H9 (cell line): ENCODE measurements at regions not wholly inside any gene's neighbourhood (a gene's known extent, or its start where the extent isn't known, plus 50 kb on each side); places are given as distances from the start of the nearest gene placed in this dataset.

ENCODE experiments used
- DNase-seq: peaks from one replicate; pipeline ENCODE4 v3.0.0-alpha.2; 2017
- H2AFZ ChIP-seq: one replicate; pipeline ENCODE4 v1.6.1; 2013; ENCODE audit warnings: mild to moderate bottlenecking, low read length, control low read depth, moderate library complexity
- H2AK5ac ChIP-seq: 2 replicates; pipeline ENCODE4 v1.6.1; 2013; ENCODE audit warnings: low read length, control low read depth, mixed read lengths; ENCODE audit not compliant: insufficient read length
- H2BK120ac ChIP-seq: one replicate; pipeline ENCODE4 v1.6.1; 2013; ENCODE audit warnings: low read depth, mild to moderate bottlenecking, low read length, control low read depth, inconsistent platforms; ENCODE audit not compliant: poor library complexity, severe bottlenecking
- H2BK12ac ChIP-seq: 2 replicates; pipeline ENCODE4 v1.6.1; 2013; ENCODE audit warnings: low read length, control low read depth, mixed read lengths, low read depth; ENCODE audit not compliant: insufficient read length
- H2BK15ac ChIP-seq: 2 replicates; pipeline ENCODE4 v1.6.1; 2013; ENCODE audit warnings: low read depth, low read length, control low read depth
- H2BK20ac ChIP-seq: one replicate; pipeline ENCODE4 v1.6.1; 2013; ENCODE audit warnings: low read depth, mild to moderate bottlenecking, low read length, control low read depth, inconsistent platforms; ENCODE audit not compliant: poor library complexity, severe bottlenecking
- H2BK5ac ChIP-seq: 2 replicates; pipeline ENCODE4 v1.6.1; 2013; ENCODE audit warnings: low read length, control low read depth, mixed read lengths; ENCODE audit not compliant: insufficient read length
- H3K14ac ChIP-seq: 2 replicates; pipeline ENCODE4 v1.6.1; 2013; ENCODE audit warnings: low read length, control low read depth; ENCODE audit not compliant: insufficient read depth
- H3K18ac ChIP-seq: 2 replicates; pipeline ENCODE4 v1.6.1; 2013; ENCODE audit warnings: low read depth, mild to moderate bottlenecking, mixed read lengths, low read length, control low read depth; ENCODE audit not compliant: insufficient read length
- H3K23ac ChIP-seq: 2 replicates; pipeline ENCODE4 v1.6.1; 2013; ENCODE audit warnings: low read length, control low read depth, mixed read lengths, low read depth; ENCODE audit not compliant: insufficient read length
- H3K23me2 ChIP-seq: 2 replicates; pipeline ENCODE4 v1.6.1; 2013; ENCODE audit warnings: low read depth, mild to moderate bottlenecking, mixed read lengths, low read length, control low read depth; ENCODE audit not compliant: insufficient read length, poor library complexity, severe bottlenecking
- H3K27ac ChIP-seq: 2 replicates; pipeline ENCODE4 v1.5.1; 2013; ENCODE audit warnings: low read length, control low read depth, mixed read lengths, low read depth; ENCODE audit not compliant: insufficient read length
- H3K27me3 ChIP-seq: 2 replicates; pipeline ENCODE4 v1.6.1; 2013; ENCODE audit warnings: low read length, control low read depth, inconsistent platforms; ENCODE audit not compliant: insufficient read depth
- H3K4ac ChIP-seq: 2 replicates; pipeline ENCODE4 v1.6.1; 2013; ENCODE audit warnings: low read depth, mild to moderate bottlenecking, control low read depth, inconsistent platforms, low read length, moderate library complexity
- H3K4me1 ChIP-seq: 2 replicates; pipeline ENCODE4 v1.6.1; 2013; ENCODE audit warnings: low read length, control low read depth, inconsistent platforms; ENCODE audit not compliant: insufficient read depth
- H3K4me2 ChIP-seq: 2 replicates; pipeline ENCODE4 v1.6.1; 2013; ENCODE audit warnings: low read length, control low read depth, mixed read lengths; ENCODE audit not compliant: insufficient read length, insufficient read depth
- H3K56ac ChIP-seq: 2 replicates; pipeline ENCODE4 v1.6.1; 2013; ENCODE audit warnings: low read depth, mild to moderate bottlenecking, mixed read lengths, low read length, control low read depth; ENCODE audit not compliant: insufficient read length
- H3K79me1 ChIP-seq: 2 replicates; pipeline ENCODE4 v1.6.1; 2013; ENCODE audit warnings: low read depth, mild to moderate bottlenecking, moderate library complexity, low read length, control low read depth, inconsistent platforms; ENCODE audit not compliant: insufficient read depth, poor library complexity, severe bottlenecking
- H3K79me2 ChIP-seq: 2 replicates; pipeline ENCODE4 v1.6.1; 2013; ENCODE audit warnings: low read length, control low read depth, inconsistent platforms; ENCODE audit not compliant: insufficient read depth
- H3K9ac ChIP-seq: 2 replicates; pipeline ENCODE4 v1.6.1; 2013; ENCODE audit warnings: low read length, control low read depth, mixed read lengths; ENCODE audit not compliant: insufficient read length; ENCODE audit errors: extremely low read depth
- H3K9me3 ChIP-seq: one replicate; pipeline ENCODE4 v1.6.1; 2013; ENCODE audit warnings: low read depth, low read length, inconsistent platforms; ENCODE audit not compliant: control insufficient read depth
- H3T11ph ChIP-seq: one replicate; pipeline ENCODE4 v1.6.1; 2013; ENCODE audit warnings: mild to moderate bottlenecking, low read length, control low read depth, inconsistent platforms
- H4K20me1 ChIP-seq: one replicate; pipeline ENCODE4 v1.6.1; 2013; ENCODE audit not compliant: control insufficient read depth, insufficient read length, insufficient read depth
- H4K5ac ChIP-seq: 2 replicates; pipeline ENCODE4 v1.6.1; 2013; ENCODE audit warnings: low read depth, mild to moderate bottlenecking, mixed read lengths, low read length, control low read depth; ENCODE audit not compliant: insufficient read length
- H4K8ac ChIP-seq: replicated peaks from 2 replicates; pipeline ENCODE4 v1.6.1; 2013; ENCODE audit warnings: low read length, control low read depth, mixed read lengths, low read depth; ENCODE audit not compliant: insufficient read length
- H4K91ac ChIP-seq: 2 replicates; pipeline ENCODE4 v1.6.1; 2013; ENCODE audit warnings: low read depth, mild to moderate bottlenecking, moderate library complexity, mixed read lengths, low read length, control low read depth; ENCODE audit not compliant: insufficient read length
- H3K27ac Mint-ChIP-seq, 3 experiments: 2 replicates in 2 of 3; 3 replicates in 1 of 3; pipeline ENCODE4 v1.8.0; 2020 to 2021; ENCODE audit warnings: mixed read lengths in 3 of 3, mild to moderate bottlenecking in 1 of 3, moderate library complexity in 1 of 3
- H3K27me3 Mint-ChIP-seq: 2 replicates; pipeline ENCODE4 v1.8.0; 2021; ENCODE audit warnings: low read depth, mild to moderate bottlenecking, moderate library complexity, mixed read lengths
- H3K36me3 Mint-ChIP-seq, 3 experiments: 2 replicates in 2 of 3; 3 replicates in 1 of 3; pipeline ENCODE4 v1.8.0; 2020 to 2021; ENCODE audit warnings: low read depth in 3 of 3, mixed read lengths in 3 of 3; ENCODE audit not compliant: insufficient read depth in 1 of 3
- H3K4me1 Mint-ChIP-seq, 2 experiments: 2 replicates each; pipeline ENCODE4 v1.8.0; 2020; ENCODE audit warnings: mixed read lengths in 2 of 2
- H3K4me3 Mint-ChIP-seq, 2 experiments: 2 replicates in 1 of 2; 3 replicates in 1 of 2; pipeline ENCODE4 v1.8.0; 2020 to 2021; ENCODE audit warnings: mild to moderate bottlenecking in 2 of 2, mixed read lengths in 2 of 2, moderate library complexity in 1 of 2
- H3K9me3 Mint-ChIP-seq, 2 experiments: 2 replicates in 1 of 2; 3 replicates in 1 of 2; pipeline ENCODE4 v1.8.0; 2020; ENCODE audit warnings: mild to moderate bottlenecking in 2 of 2, mixed read lengths in 2 of 2, moderate library complexity in 1 of 2
- CTCF ChIP-seq: fragments of 200-600 bp; sonication (generic); conservative IDR thresholded peaks from 3 replicates; pipeline ENCODE4 v1.8.0; 2021; ENCODE audit warnings: antibody characterized with exemption, mild to moderate bottlenecking
- WGBS: extraction: QIAGEN DNeasy Blood & Tissue Kit; methylation state at CpG from one replicate; pipeline ENCODE4 v1.1.7; 2013; ENCODE audit warnings: missing lambda C conversion rate, low lambda C conversion rate, mixed read lengths; ENCODE audit not compliant: insufficient read length; ENCODE audit errors: extremely low coverage; 5-methylcytosine and 5-hydroxymethylcytosine counted together

- no peak overlapping the region for H3K18ac ChIP-seq
- no peaks in the 10 kb centered on the region for H3K79me2 ChIP-seq
- H4K5ac ChIP-seq: no peak overlapping the region
- H2BK12ac ChIP-seq: no peak overlapping the region
- no peak overlapping the region for H2AK5ac ChIP-seq
- H2BK20ac ChIP-seq: no peak overlapping the region
- Mint-ChIP-seq H3K4me3 (no peak overlapping the region), H3K27me3 (no peaks in the 10 kb centered on the region), H3K4me1 (peaks cover 5 to 12% of the 10 kb centered on the region in 2 experiments), H3K36me3 (peaks cover 0 to 11% (median 0%) of the 10 kb centered on the region in 3 experiments; a peak in 4 of 7 replicates), H3K27ac (no peak overlapping the region), H3K9me3 (peaks cover 3% of the 10 kb centered on the region in 2 experiments; a peak in 4 of 5 replicates)
- H3T11ph ChIP-seq: no peak overlapping the region
- WGBS: no CpG with 5 or more reads among the region's 1 CpG
- no peak overlapping the region for H2AFZ ChIP-seq
- no peak overlapping the region for H3K4me2 ChIP-seq
- TF ChIP-seq CTCF: no peak
- no peak overlapping the region for H3K27ac ChIP-seq
- H3K9ac ChIP-seq: no peak overlapping the region
- H3K14ac ChIP-seq: no peak overlapping the region
- H3K79me1 ChIP-seq: no peaks in the 10 kb centered on the region
- no peak overlapping the region for H3K23ac ChIP-seq
- H2BK120ac ChIP-seq: no peak overlapping the region
- no peaks in the 10 kb centered on the region for H3K9me3 ChIP-seq
- no peaks in the 10 kb centered on the region for H3K23me2 ChIP-seq
- no peak overlapping the region for H2BK15ac ChIP-seq
- no peak overlapping the region for H3K4ac ChIP-seq
- H4K8ac ChIP-seq: no peak overlapping the region
- H3K27me3 ChIP-seq: no peaks in the 10 kb centered on the region
- H3K4me1 ChIP-seq: no peaks in the 10 kb centered on the region
- no peak for DNase-seq
- H2BK5ac ChIP-seq: no peak overlapping the region
- no peaks in the 10 kb centered on the region for H4K20me1 ChIP-seq
- H4K91ac ChIP-seq: no peak overlapping the region
- no peak overlapping the region for H3K56ac ChIP-seq
These were observed 761.8 kb upstream of the ZNF608 start for GRCh38 chr5:125508225-125508624.
